Lung microvascular endothelial cell (primary cell): ENCODE measurements at regions not wholly inside any gene's neighbourhood (a gene's known extent, or its start where the extent isn't known, plus 50 kb on each side); places are given as distances from the start of the nearest gene placed in this dataset.
A peak's percentile ranks its signal among the peaks of the same experiment; 100 is the strongest.

Experiments
- DNase-seq, 2 donors: peaks; one replicate each; pipeline versions ENCODE4 v3.0.0 to v3.0.0-alpha.2; 2010; ENCODE audit warnings: low read depth in 2 of 2

DNA sequence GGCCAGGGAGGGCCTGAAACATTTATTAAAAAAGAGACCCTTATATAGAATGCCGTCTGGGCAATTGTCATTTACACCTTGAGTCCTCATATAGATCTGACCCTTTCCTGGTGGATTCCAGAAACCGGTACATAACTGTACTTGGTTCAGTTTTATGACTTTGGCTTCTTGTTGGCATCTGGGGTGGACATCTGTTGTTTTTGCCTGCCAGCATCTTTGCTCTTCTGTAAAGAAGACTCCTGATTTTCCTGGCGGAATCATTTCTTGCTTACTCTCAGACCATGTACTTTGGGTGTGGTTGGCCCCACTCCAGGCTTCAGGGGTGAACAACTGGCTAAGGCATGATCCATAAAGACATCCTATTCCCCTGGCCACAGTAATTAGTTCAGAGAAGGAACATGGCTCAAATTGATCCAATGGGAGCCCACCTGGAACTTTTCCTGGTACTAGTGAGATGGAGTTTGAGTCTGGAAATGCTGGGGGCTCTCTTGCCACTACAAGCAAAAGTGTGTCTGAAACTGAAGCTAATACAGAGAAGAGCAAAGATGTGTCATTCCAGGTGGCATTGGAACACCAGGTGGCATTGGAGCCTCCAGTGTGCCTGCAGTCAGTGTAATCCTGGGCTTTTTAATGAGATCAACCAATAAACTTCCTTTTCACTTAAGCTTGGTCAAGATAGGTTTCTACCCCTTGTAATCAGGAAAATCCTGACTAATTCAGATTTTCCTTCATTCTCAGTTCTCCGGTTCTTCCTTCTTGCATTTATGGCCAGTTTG, 332.5 kb upstream of the CAMK1G start:
- no peak for DNase-seq

DNA sequence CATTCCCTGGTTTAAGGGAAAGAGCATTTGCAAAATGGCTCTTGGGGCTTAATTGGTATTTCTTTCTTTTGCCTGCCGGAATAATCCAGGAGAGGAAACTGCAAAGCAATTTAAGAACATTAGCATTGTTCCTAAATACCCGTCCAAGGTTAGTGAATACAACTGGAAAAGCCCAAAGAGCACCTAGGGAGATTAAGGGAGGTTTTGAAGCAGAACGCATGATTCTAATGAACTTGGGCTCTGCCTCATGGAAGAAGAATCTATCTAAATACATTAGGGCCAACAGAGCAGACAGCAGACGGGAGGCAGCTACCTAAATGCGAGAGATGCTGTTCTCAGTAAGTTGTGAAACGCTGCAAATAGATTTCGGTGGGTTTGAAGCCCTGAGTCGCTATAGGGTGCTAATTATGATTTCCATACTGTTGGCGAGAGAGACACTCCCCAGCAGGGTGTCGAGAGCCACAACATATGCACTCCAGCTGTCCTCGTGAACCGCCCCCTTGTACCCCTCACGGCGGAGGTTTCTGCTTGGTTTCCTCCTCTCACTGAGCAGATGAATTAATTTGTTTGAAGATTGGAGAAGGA, 326.7 kb upstream of the CAMK1G start:
- no peak for DNase-seq

DNA sequence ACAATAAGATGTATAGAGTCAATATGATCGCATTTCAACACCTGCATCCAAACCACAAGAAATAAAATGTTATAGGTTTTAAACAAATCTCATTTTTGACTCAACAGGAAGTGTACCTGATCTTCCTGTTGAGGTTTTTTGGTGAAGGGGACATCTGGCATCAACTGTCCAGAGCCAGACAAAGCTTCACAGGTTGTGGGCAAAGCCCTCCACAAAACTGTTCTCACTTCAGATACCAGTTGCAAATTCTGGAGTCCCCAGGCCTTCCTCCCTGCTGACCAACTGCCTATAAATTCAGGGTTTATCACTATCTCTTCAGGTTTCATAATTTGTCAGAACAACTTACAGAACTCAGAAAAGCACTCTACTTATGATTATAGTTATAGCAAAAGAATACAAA, 326.1 kb upstream of the CAMK1G start:
- no peak for DNase-seq

DNA sequence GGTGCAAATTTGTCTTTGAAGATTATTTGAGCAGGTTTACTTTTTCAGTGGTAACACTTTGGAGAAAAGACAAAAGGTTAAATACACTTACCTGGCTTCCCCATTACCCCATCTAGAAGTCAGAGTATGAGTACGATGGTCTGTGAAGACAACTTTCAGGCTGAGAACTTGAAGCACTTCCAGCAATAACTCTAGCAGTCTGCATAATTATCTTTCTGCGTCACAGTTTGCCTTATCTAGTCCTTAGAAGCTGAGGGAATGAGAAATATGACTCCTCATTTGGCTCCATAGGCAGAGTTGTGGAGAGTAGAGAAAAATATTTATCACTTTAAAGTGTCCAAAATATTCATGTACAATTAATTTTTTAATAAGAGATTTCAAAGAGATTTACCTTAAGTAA, 323.4 kb upstream of the CAMK1G start:
- DNase-seq: no peak

DNA sequence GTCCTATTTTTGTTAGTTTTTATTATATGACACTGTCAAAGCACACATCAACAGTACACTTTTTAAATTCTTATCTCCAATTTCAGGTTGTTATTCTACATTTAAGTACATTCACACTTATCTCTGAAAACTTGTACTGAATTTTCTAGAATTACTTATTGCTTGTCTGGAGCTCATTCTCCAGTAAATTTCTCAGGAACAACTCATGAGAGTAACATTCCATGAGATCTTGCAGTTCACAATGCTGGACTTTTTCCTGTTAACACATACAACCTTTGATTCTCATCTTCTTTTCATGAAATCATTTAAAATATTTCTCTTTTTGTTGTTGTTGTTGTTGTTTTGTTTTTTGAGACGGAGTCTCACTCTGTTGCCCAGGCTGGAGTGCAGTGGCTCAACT, 320.9 kb upstream of the CAMK1G start:
- no peak for DNase-seq

DNA sequence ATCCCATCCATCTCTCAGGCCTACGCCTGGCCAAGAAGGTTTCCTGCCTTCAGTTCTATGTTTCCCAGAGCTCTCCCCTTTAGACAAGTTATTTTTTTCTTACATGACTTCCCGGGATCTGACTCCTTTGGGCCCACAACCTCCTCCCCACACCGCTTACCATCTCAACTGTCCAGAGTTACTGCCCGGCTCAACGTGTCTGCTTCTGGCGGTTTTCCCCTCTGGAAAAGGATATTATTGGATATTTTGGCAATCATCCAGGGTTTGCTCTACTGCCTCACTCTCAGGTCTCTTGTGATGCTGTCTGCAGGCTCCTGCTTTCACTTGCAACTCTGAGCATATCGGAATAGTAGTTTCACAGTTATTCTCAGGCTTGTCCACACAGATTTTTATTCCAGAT, 318.2 kb upstream of the CAMK1G start:
- DNase-seq: no peak

DNA sequence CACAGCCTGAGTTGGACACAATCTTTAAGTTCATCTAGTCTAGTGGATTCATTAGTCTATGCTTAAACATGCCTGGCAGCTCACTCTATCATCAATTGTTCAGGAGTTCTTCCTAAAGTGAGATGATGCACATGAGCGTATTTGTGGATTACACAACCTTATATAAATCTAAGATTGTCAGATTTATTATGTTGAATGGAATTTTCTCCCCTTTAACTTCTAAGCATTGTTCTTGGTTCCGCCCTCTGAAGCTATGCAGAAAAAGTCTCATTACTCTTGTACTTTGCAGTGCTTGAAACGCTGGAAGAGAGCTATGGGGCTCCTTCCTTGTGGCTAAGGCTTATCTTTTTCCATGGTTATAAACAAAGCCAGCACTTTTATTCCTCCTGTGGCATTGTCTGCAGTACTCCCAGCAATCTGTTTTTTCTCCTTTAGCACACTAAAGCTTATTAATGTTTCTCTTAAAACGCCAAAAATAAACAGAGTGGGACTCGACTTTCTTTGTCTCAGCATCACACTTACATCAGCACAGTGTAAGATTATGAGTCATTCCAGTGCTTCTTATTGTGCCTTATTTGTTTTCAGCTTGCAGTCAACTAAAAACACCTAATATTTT, 316.8 kb upstream of the CAMK1G start:
- DNase-seq: no peak

DNA sequence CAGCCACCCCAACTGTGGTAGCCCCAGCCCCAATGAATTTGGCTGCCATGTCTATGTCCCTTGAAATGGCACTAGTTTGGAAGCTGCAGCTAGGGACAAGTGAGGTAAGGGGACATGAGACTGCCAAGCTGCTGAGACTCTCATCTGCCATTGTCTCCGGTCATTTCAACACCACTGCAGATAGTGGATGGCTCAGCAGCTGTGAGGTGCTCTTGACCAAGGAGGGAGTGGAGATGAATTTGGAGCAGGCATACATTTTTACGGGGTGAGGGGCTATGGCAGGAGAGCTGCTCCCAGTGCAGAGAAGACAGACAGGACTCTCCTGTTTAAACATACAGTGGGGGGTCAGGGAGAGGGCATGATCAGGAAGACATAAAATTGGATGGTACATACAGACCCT, 315.5 kb upstream of the CAMK1G start:
- no peak for DNase-seq

DNA sequence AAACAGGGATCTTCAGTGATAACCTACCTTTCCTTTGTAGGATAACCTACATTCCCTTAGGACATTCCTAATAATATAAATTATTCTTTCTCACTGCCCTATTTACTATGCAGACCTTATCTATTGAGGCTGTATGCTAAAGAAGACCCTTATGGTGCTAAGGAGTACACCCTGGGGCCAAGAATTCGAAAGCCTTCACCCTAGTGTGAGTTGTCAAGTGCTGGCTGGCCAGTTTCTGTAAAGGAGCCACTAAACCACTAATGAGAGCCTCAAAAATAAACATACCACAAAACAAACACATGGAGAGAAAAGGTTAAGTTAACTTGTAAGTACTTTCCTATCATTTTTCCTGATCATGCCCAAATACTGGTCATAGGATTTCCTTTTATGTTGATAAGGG, 315.0 kb upstream of the CAMK1G start:
- no peak for DNase-seq

DNA sequence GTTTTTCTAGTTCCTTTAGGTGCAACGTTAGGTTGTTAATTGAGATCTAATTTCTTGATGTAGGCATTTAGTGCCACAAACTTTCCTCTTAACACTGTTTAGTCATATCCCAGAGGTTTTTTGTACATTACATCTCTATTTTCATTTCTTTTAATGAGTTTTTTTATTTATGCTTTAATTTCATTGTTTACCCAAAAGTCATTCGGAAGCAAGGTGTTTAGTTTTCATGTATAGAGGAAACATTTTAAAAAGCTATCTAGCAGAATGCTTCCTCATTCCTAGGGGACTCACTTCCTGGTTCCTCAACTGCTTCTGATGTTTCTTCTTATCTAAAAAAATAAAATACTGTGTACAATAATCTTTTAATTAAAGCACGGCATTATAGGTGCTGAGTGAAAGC, 307.2 kb upstream of the CAMK1G start:
- DNase-seq: no peak

DNA sequence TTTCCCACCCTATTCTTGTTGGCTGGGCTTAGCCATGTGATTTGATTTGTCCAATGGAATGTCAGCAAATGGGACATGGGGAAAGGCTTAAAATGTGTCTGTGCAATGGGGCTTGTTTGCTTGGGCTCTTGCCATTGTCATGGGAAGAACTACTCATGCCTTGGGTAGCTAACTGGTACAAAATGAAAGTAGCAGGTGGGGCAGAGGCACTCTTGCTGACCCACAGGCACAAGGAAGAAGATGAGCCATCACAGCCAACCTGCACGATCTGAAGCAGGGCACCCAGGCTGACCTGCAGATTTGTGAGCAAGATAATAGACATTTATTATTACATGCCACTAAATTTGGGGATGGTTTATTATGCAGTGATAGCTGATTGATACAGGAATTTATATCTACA, 305.9 kb upstream of the CAMK1G start:
- no peak for DNase-seq

DNA sequence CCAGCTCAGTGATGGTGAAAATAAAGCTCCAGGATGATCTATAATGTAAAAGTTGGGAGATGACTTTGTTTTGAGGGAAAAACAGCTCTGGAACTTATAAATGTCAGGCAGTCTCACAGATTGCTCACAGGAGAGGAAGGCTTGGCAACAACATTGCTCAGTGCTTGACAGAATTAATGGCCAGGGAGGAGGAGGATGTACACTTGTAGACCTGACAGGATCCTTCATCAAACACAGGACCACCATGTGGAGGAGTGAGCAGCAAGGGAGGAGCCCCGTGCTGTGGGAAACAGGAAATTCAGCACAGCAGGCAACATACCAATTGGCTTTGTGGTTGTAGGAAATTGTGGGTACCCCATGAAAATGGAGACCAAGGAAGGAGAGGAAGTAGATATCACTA, 291.8 kb upstream of the CAMK1G start:
- no peak for DNase-seq

DNA sequence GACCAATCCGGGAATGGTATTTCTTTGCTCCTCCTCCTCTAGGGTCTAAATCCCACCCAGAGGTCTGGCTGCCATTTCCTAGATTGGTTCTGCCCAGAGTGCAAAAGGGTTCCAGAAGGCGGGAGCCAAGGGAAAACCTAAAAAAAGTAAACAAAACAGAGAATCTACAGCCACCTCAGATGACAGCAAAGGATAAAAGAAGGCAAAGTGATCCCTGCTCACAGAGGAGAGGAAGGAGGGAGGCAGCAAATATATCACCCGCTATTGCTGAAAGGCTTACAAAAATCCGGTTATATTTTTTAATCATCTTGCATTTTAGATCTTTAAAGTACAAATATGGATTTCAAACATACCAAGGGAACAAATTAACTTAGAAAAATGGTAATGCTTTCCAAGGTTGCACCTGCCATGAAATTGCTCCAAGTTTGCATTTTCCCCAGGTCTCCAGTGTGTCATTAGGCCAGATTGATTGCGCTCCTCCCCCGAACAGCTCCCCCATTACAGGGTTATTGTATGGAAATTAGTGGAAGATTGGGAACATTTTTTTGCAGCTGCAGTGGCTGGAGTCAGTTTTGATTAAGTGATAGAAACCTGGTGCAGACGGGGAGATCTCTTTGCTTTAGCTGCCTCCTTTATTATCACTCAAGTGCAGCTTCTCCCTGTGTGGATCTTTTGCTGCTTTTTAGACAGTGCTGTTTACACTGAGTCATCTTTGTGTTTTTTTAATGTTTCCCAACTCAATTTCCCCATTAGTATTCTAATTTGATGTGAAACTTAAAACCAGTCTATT, 280.5 kb upstream of the CAMK1G start:
- DNase-seq: no peak

DNA sequence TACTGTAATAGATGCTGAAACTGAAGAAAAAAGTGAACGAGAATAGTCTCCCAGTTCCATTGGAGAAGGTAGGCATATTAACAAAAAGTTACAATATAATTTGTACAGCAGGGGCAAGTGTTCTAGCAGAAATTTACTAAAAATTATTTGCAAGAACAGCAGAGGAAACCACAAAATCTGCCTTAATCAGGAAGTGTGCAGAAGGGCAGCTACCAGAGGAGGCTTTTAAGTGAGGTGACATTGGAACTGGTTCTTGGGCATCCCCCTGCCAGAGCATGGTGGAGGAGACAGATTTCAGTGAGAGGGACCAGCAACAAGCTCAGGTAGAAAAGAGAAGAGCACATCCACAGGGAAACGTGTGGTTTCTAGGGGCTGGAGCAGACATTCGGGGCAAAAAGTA, 279.3 kb upstream of the CAMK1G start:
- DNase-seq: no peak

DNA sequence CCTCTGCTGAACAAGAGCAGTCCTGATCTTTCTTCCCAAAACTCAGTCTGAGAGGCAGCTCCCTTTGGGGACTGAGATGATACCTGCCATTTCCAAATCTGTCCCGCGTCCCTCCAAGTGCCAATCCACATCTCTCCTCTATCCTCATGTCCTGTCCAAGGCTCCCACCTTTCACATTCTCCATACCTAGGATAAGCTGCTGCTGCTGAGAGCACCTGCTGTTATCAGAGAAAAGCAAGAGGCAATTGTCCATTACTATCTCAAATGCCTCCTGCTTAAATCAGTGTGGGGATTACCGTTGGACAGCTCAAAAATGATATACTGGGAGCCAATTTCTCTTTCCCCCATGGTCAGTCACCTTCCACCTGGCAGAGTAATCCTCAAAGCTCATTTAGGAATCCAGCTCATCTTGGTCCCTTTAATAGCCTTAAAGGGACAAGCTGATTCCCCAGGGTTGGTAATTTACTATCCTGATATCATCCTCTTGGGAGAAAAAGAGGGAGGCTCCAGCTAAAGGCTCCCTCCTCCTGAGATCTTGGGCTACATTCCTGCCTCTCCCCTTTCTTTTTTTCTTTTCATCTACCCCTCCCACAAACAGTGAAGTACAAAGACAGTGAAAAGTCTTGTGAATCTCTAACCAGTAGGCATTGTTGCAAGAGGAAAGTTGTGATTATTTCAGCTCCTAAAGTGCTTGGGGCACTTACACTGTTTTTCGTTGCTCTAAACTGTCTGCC, 278.1 kb upstream of the CAMK1G start:
- no peak for DNase-seq

DNA sequence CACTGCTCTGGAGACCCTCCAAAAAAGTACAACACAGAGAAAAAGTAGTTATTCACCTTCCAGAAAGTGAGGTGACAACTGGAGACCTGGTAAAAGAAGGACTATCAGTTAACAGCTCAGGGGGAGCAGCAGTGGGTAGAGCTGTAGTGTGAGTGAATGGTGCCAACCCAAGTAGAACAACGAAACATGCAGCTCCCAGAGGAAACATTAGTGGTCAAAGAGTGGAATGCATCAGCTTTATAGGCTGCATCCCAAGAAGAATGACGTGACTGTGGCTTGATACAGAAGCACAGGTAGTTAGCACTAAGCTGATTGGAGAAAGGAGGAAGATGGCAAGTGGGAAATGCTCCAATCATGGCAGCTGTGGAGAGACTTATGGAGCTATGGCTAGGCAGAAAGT, 275.7 kb upstream of the CAMK1G start:
- DNase-seq: no peak

DNA sequence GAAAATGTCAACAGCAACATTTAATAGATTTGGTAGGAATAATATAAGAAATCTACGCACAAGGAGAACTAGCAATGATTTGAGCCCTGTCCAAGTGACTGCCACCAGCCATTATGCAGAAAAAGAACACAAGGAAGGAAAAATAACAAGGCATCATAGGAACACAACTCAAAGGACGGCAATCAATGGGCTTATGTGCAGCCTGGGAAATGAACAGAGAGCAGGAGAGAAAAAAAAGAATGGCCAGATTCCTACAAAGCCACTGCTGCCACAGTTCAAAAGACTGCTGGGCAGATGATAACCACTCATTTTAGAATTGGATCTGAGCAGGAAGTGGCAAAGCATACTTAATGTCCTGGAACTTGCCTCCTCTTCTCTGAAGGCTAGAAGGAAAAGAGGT, 274.3 kb upstream of the CAMK1G start:
- DNase-seq: no peak

DNA sequence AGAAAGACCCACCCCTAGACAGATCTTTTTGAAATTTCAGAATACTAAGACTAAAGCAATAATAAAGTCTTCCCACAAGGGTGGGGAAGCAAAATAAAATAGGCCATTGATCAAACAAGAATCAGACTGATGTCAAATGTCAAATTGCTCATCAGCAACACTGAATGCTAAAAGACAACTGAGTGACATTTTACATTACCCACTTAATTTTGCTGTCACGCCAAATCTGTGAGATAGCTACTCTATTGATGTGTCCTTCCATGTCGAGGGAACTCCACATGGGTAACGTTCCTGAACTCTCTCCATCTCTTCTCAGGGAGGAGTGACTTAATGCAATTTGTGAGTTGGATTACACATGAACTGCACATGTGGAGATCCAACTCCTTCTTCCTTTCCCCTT, 271.7 kb upstream of the CAMK1G start:
- no peak for DNase-seq

DNA sequence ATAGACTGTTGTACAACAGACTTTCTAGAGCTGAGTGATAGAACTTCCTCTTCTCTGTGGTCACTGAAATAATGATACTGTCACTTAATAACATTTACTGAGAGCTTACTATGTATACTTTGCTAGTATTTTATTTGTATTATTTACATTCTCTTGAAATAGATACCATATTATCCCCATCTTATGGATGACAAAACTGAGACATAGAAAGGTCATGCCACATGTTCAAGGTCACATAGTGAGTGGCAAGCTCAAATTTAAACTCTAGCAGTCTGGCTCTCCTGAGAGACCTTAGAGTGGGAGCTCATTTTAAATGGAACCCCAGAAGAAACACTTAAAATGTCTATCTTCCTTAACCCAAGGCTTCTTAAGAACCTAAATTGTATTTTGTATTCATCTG, 266.6 kb upstream of the CAMK1G start:
- no peak for DNase-seq

DNA sequence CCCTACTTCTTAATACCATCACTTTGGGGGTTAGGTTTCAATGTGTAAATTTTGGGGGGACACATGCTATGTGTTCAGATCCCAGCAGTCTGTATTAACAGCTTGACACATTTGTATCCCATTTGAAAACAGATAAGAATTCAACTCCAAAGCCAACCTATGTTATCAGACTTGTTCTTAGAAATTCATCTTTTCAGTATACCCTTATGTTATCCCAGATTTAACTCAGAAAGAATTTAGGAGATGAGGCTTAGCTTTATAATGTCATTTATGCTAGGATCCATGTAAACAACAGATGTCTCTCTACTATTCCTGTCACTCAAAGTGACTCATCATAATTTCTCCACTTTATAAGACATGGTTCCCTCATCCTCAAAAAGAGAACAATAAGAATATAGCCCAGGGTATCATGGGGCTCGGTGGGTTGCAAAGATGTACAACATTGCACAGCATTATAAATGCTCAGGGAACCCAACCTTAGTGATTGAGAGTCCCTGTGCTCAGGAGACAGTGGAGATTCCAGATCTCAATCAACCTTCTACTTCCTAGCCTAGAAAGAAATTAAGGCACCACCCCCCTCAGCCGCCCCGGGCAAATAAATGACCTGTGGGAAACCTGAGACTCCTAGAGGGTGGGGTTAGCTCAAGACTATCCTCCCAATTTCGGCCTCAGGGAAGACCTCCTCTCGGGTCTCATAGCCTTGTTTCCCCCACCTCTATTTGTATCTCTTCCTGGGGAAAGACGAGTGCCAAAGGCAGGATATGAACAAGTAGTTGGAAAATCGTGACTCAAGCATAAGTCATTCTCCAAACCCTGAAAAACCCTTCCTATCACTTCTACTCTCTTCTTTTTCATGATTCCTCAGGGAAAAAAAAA, 265.1 kb upstream of the CAMK1G start:
- peak in 1 of 2 donors; percentile 22 for DNase-seq

DNA sequence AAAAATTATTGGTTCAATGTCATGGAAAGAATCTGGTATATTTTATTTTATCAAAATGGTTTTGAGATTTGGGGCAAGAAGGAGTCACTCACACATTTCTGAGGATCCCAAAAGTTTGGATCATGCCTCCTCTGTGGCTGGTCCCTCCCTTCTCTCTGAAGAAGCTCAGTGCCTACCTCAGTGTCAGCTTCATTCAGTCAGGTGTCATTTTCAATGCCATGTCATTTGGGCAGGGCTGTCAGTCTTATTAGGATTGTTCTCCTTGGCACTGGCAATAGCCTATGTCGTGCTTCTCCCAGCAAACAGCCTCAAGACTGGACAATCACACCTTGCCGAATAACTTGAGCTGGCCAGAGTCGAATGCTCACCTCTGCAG, 264.5 kb upstream of the CAMK1G start:
- no peak for DNase-seq
